ENCODE measurements at regions not wholly inside any gene's neighbourhood (a gene's known extent, or its start where the extent isn't known, plus 50 kb on each side); places are given as distances from the start of the nearest gene placed in this dataset.

GRCh38 chr2:36060133-36060532 lies 295.4 kb upstream of the CRIM1 start:
- H3K27ac ChIP-seq = no peak overlapping the region
- H3K4me3 ChIP-seq = no peak overlapping the region
- no peak for DNase-seq (ENCODE audit: low spot score)
- no peak for TF ChIP-seq CTCF (IDR thresholded peaks at IDR 0.05)

GRCh38 chr2:36059691-36060090 lies 295.9 kb upstream of the CRIM1 start:
- no peak for DNase-seq (ENCODE audit: low spot score)
- Histone ChIP-seq H3K27ac (no peak overlapping the region), H3K4me3 (no peak overlapping the region)
- TF ChIP-seq CTCF (IDR thresholded peaks at IDR 0.05) = no peak

GRCh38 chr2:36058953-36059352 lies 296.6 kb upstream of the CRIM1 start:
- no peak for DNase-seq (ENCODE audit: low spot score)
- no peak overlapping the region for H3K27ac ChIP-seq
- no peak for TF ChIP-seq CTCF (IDR thresholded peaks at IDR 0.05)

GRCh38 chr2:36058076-36058475 lies 297.5 kb upstream of the CRIM1 start:
- Histone ChIP-seq H3K4me3 (no peak overlapping the region), H3K27ac (no peak overlapping the region)
- TF ChIP-seq CTCF (IDR thresholded peaks at IDR 0.05) = no peak
- no peak for DNase-seq (ENCODE audit: low spot score)

More at GRCh38 chr2:36058953-36059352, 296.6 kb upstream of the CRIM1 start:
- H3K4me3 ChIP-seq = no peak overlapping the region

DNA sequence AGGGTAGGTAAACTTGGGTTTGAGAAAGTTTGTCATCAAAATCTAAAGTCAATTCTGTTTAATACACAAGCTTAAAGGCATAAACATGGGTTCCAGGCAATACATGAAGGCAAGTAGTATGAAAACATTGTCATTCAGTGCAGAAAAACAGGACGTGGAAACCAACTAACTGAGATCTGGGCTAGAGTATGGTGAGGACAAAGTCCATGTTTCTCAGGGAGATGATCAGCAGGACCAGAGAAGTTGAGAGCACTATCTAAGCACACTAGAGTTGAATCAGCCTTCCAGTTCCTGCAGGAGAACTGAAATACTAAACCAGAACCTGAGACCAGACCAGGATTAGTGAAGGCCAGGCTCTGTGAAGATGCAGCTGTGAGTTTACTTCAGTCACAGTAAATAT lies 302.8 kb upstream of the CRIM1 start:
- no peak overlapping the region for H3K4me3 ChIP-seq
- no peak for DNase-seq (ENCODE audit: low spot score)
- no peak for TF ChIP-seq CTCF (IDR thresholded peaks at IDR 0.05)
- H3K27ac ChIP-seq = no peak overlapping the region

GRCh38 chr2:36044411-36044810 lies 311.2 kb upstream of the CRIM1 start:
- TF ChIP-seq CTCF (IDR thresholded peaks at IDR 0.05) = no peak
- no peak for DNase-seq (ENCODE audit: low spot score)
- no peak overlapping the region for H3K27ac ChIP-seq
- H3K4me3 ChIP-seq = no peak overlapping the region

DNA sequence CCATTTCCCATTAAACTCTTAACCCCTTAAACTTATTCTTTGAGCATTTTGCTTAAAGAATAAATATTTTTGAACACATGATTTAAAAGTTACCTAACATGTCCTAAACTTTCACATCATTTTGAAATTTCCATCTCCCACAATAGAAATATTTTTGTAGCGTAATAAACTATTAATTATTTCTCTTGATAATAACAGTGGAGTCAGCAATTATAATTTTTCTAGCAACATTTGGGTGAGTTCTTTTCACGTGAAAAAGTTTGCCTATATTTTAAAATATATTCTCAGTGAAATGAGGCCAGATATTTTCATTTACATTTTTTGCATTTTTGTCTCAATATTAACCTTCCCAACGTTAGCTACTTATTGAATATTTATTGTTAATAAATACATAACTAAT lies 320.4 kb upstream of the CRIM1 start:
- H3K27ac ChIP-seq = no peak overlapping the region
- no peak for DNase-seq (ENCODE audit: low spot score)
- H3K4me3 ChIP-seq = no peak overlapping the region
- TF ChIP-seq CTCF (IDR thresholded peaks at IDR 0.05) = no peak
